Tibial nerve (tissue), 3 donors: ENCODE measurements at regions not wholly inside any gene's neighbourhood (a gene's known extent, or its start where the extent isn't known, plus 50 kb on each side); places are given as distances from the start of the nearest gene placed in this dataset.

ENCODE experiments used
- CTCF ChIP-seq, 5 experiments: fragments of 200-600 bp in 3 of 5; fragments of 450-650 bp in 2 of 5; sonication (generic) in 3 of 5; IDR thresholded peaks; one replicate each; pipeline ENCODE4 v1.5.1; 2016 to 2019; ENCODE audit warnings: antibody characterized with exemption in 5 of 5, mild to moderate bottlenecking in 3 of 5, moderate library complexity in 2 of 5
- POLR2A ChIP-seq, 2 donors: fragments of 450-650 bp; IDR thresholded peaks; one replicate each; pipeline ENCODE4 v1.6.1; 2017; ENCODE audit warnings: antibody characterized with exemption in 2 of 2, mild to moderate bottlenecking in 2 of 2, moderate library complexity in 2 of 2

GRCh38 chr2:81077396-81077795 lies 772.8 kb upstream of the LRRTM1 start:
- TF ChIP-seq CTCF (IDR thresholded peaks at IDR 0.05): no peak
- TF ChIP-seq POLR2A (IDR thresholded peaks at IDR 0.05): no peak
